H1 (cell line): ENCODE measurements at regions not wholly inside any gene's neighbourhood (a gene's known extent, or its start where the extent isn't known, plus 50 kb on each side); places are given as distances from the start of the nearest gene placed in this dataset.

ENCODE experiments used
- CTCF ChIA-PET: fragments of 300-600 bp; sonication (Branson Sonifier 250); formaldehyde crosslinking; loops from one replicate; lab custom pipeline; 2021; ENCODE audit not compliant: partially characterized antibody; lab: Charles Lee
- POLR2A ChIA-PET: fragments of 300-600 bp; sonication (Branson Sonifier 250); formaldehyde crosslinking; loops from one replicate; lab custom pipeline; 2021; ENCODE audit warnings: inconsistent platforms; ENCODE audit not compliant: partially characterized antibody; lab: Charles Lee
- DNase-seq, 2 experiments: peaks; one replicate each; pipeline versions ENCODE4 v3.0.0 to v3.0.0-alpha.2; 2010 to 2022; ENCODE audit warnings: low spot score in 2 of 2, low read depth in 1 of 2, mixed read lengths in 1 of 2
- FAIRE-seq: peaks from 2 replicates; lab custom pipeline; 2011; peaks lifted over from hg19 to GRCh38; lab: Jason Lieb, UNC
- H2AFZ ChIP-seq: 2 replicates; pipeline ENCODE4 v1.8.1; 2012; ENCODE audit warnings: low read length, inconsistent platforms
- H2AK5ac ChIP-seq: 2 replicates; pipeline ENCODE4 v1.6.1; 2013; ENCODE audit warnings: low read depth, low read length
- H2BK120ac ChIP-seq: replicated peaks from 2 replicates; pipeline ENCODE3; 2013; ENCODE audit warnings: low read depth, low read length, inconsistent platforms
- H2BK12ac ChIP-seq: 2 replicates; pipeline ENCODE4 v1.6.1; 2013; ENCODE audit warnings: low read depth, low read length
- H2BK15ac ChIP-seq: 2 replicates; pipeline ENCODE4 v1.6.1; 2013; ENCODE audit warnings: low read length
- H2BK20ac ChIP-seq: 2 replicates; pipeline ENCODE4 v1.6.1; 2013; ENCODE audit warnings: low read length
- H2BK5ac ChIP-seq: 2 replicates; pipeline ENCODE4 v1.6.1; 2013; ENCODE audit warnings: low read depth, low read length
- H3K14ac ChIP-seq: 2 replicates; pipeline ENCODE4 v1.6.1; 2013; ENCODE audit warnings: inconsistent platforms; ENCODE audit not compliant: insufficient read length
- H3K18ac ChIP-seq: 2 replicates; pipeline ENCODE4 v1.6.1; 2013; ENCODE audit warnings: low read length; ENCODE audit errors: extremely low read depth
- H3K23ac ChIP-seq: 2 replicates; pipeline ENCODE4 v1.6.1; 2013; ENCODE audit warnings: inconsistent platforms; ENCODE audit not compliant: insufficient read length
- H3K23me2 ChIP-seq: 2 replicates; pipeline ENCODE4 v1.6.1; 2013; ENCODE audit warnings: low read depth, low read length
- H3K27ac ChIP-seq: 2 replicates; pipeline ENCODE4 v1.6.1; 2011; ENCODE audit warnings: low read depth, low read length, inconsistent platforms
- H3K27me3 ChIP-seq, 4 experiments: replicated peaks in 1 of 4; 1 replicate in 1 of 4; 2 replicates in 3 of 4; pipeline versions ENCODE4 v1.6.1 to v1.8.1; 2011 to 2013; ENCODE audit warnings: low read length in 3 of 4, mild to moderate bottlenecking in 3 of 4, inconsistent platforms in 2 of 4, mixed read lengths in 2 of 4, moderate library complexity in 1 of 4; ENCODE audit not compliant: control insufficient read depth in 3 of 4, insufficient read depth in 3 of 4; ENCODE audit errors: extremely low read depth in 1 of 4
- H3K36me3 ChIP-seq, 4 experiments: 2 replicates each; pipeline versions ENCODE4 v1.6.1 to v1.8.1; 2011 to 2013; ENCODE audit warnings: mild to moderate bottlenecking in 4 of 4, low read length in 3 of 4, moderate library complexity in 2 of 4, control low read depth in 1 of 4, inconsistent platforms in 1 of 4; ENCODE audit not compliant: insufficient read depth in 4 of 4, control insufficient read depth in 2 of 4
- H3K4ac ChIP-seq: replicated peaks from 2 replicates; pipeline ENCODE3; 2013; ENCODE audit warnings: low read length, low read depth, mixed read lengths, inconsistent platforms; ENCODE audit not compliant: insufficient read length
- H3K4me1 ChIP-seq, 4 experiments: replicated peaks in 1 of 4; 1 replicate in 1 of 4; 2 replicates in 3 of 4; pipeline versions ENCODE4 v1.6.1 to v1.8.1; 2011 to 2013; ENCODE audit warnings: low read length in 3 of 4, inconsistent platforms in 2 of 4, mixed read lengths in 1 of 4; ENCODE audit not compliant: insufficient read depth in 4 of 4, control insufficient read depth in 3 of 4
- H3K4me2 ChIP-seq, 2 experiments: 2 replicates each; pipeline versions ENCODE4 v1.6.1 to v1.8.1; 2011 to 2013; ENCODE audit warnings: low read depth in 2 of 2, low read length in 2 of 2, control low read depth in 1 of 2, inconsistent platforms in 1 of 2, mild to moderate bottlenecking in 1 of 2; ENCODE audit not compliant: insufficient read depth in 1 of 2
- H3K4me3 ChIP-seq, 4 experiments: fragments of 200-600, 300-600 bp in 1 of 4; sonication (generic), shearing (Covaris generic), sonication (Bioruptor Twin) in 1 of 4; 2 replicates each; pipeline versions ENCODE4 v1.5.1 to v1.8.1; 2011 to 2016; ENCODE audit warnings: low read length in 4 of 4, low read depth in 3 of 4, control low read depth in 2 of 4, inconsistent platforms in 2 of 4, mild to moderate bottlenecking in 2 of 4, mixed read lengths in 1 of 4, moderate library complexity in 1 of 4; ENCODE audit not compliant: insufficient read depth in 2 of 4; ENCODE audit errors: extremely low read depth in 1 of 4
- H3K56ac ChIP-seq: replicated peaks from 2 replicates; pipeline ENCODE3; 2013; ENCODE audit warnings: low read depth, mild to moderate bottlenecking, mixed read lengths, low read length, inconsistent platforms; ENCODE audit not compliant: insufficient read length
- H3K79me1 ChIP-seq: 2 replicates; pipeline ENCODE4 v1.6.1; 2013; ENCODE audit warnings: low read depth, low read length, control low read depth
- H3K79me2 ChIP-seq, 2 experiments: 2 replicates each; pipeline versions ENCODE4 v1.6.1 to v1.8.1; 2012 to 2013; ENCODE audit warnings: low read length in 2 of 2, mild to moderate bottlenecking in 2 of 2, inconsistent platforms in 1 of 2; ENCODE audit not compliant: insufficient read depth in 2 of 2, control insufficient read depth in 1 of 2
- H3K9ac ChIP-seq, 4 experiments: replicated peaks in 1 of 4; 1 replicate in 1 of 4; 2 replicates in 3 of 4; pipeline versions ENCODE4 v1.6.1 to v1.8.1; 2011 to 2013; ENCODE audit warnings: low read depth in 3 of 4, low read length in 3 of 4, control low read depth in 2 of 4, mild to moderate bottlenecking in 2 of 4, moderate library complexity in 2 of 4, inconsistent platforms in 1 of 4; ENCODE audit errors: extremely low read depth in 1 of 4
- H3K9me3 ChIP-seq, 2 experiments: 2 replicates each; pipeline versions ENCODE4 v1.6.1 to v1.8.1; 2012 to 2013; ENCODE audit warnings: mild to moderate bottlenecking in 2 of 2, moderate library complexity in 2 of 2, control low read depth in 1 of 2, inconsistent platforms in 1 of 2, low read depth in 1 of 2, low read length in 1 of 2, mixed read lengths in 1 of 2; ENCODE audit not compliant: insufficient read depth in 2 of 2
- H4K20me1 ChIP-seq, 2 experiments: replicated peaks in 1 of 2; 2 replicates each; pipeline versions ENCODE3 to v1.8.1; 2011 to 2013; ENCODE audit warnings: inconsistent platforms in 2 of 2, low read length in 2 of 2, mild to moderate bottlenecking in 1 of 2; ENCODE audit not compliant: insufficient read depth in 2 of 2, control insufficient read depth in 1 of 2
- H4K5ac ChIP-seq: 2 replicates; pipeline ENCODE4 v1.6.1; 2013; ENCODE audit warnings: low read length, low read depth, mixed read lengths, inconsistent platforms; ENCODE audit not compliant: insufficient read length
- H4K8ac ChIP-seq: 2 replicates; pipeline ENCODE4 v1.8.0; 2013; ENCODE audit warnings: mild to moderate bottlenecking, moderate library complexity, low read length, inconsistent platforms; ENCODE audit not compliant: insufficient read depth; ENCODE audit errors: extremely low read depth
- H4K91ac ChIP-seq: replicated peaks from 2 replicates; pipeline ENCODE3; 2013; ENCODE audit warnings: low read length, mixed read lengths, inconsistent platforms; ENCODE audit not compliant: insufficient read length
- ASH2L ChIP-seq: fragments of 200-600, 300-600 bp; sonication (generic); IDR thresholded peaks from one replicate; pipeline ENCODE4 v1.7.1; 2017; ENCODE audit warnings: low read length
- KDM1A ChIP-seq: fragments of 200-600, 300-600 bp; sonication (generic); IDR thresholded peaks from 2 replicates; pipeline ENCODE4 v1.7.1; 2016; ENCODE audit warnings: mild to moderate bottlenecking, low read length, borderline replicate concordance
- SP1 ChIP-seq: IDR thresholded peaks from 2 replicates; pipeline ENCODE4 v1.6.1; 2011; ENCODE audit warnings: low read depth, low read length
- WGBS, 2 experiments: shearing (Covaris generic) in 1 of 2; methylation state at CpG; one replicate each; pipeline versions ENCODE4 v1.1.6 to v1.1.7; 2013 to 2015; ENCODE audit warnings: low lambda C conversion rate in 2 of 2, mixed read lengths in 2 of 2, inconsistent platforms in 1 of 2, low coverage in 1 of 2, missing lambda C conversion rate in 1 of 2; ENCODE audit not compliant: insufficient replicate concordance in 2 of 2, insufficient coverage in 1 of 2, insufficient read length in 1 of 2; ENCODE audit errors: extremely low coverage in 1 of 2, missing lambda C conversion rate in 1 of 2; 5-methylcytosine and 5-hydroxymethylcytosine counted together
- TF ChIP-seq, protein P1 (sequence below): IDR thresholded peaks from 2 replicates; pipeline ENCODE4 v1.6.1; 2012; ENCODE audit warnings: inconsistent platforms

GRCh38 chr7:15749631-15750030 is 63.1 kb upstream of the MEOX2 start:
- H3K27ac ChIP-seq = no peak overlapping the region
- no peak overlapping the region for H2BK15ac ChIP-seq
- no peak overlapping the region for H2BK20ac ChIP-seq
- H2AFZ ChIP-seq = no peak overlapping the region
- DNase-seq (no peak), FAIRE-seq (no peak)
- H4K8ac ChIP-seq = no peak overlapping the region
- no peak overlapping the region for H3K9ac ChIP-seq
- H4K91ac ChIP-seq = no peak overlapping the region
- H3K4ac ChIP-seq = no peak overlapping the region
- no peak overlapping the region for H2BK120ac ChIP-seq
- H3K4me1 ChIP-seq = no peaks in the 10 kb centered on the region
- H2BK5ac ChIP-seq = no peak overlapping the region
- no peaks in the 10 kb centered on the region for H3K79me1 ChIP-seq
- H4K20me1 ChIP-seq = no peaks in the 10 kb centered on the region
- no peak overlapping the region for H3K18ac ChIP-seq
- ChIA-PET CTCF (interaction anchor here (1.6 kb wide), 1 partner anchor 28 kb away, joined by 3 read pairs; no protein-coding TSS in a partner anchor), POLR2A (interaction anchor here (1.4 kb wide), 1 partner anchor 11 kb away, joined by 3 read pairs; no protein-coding TSS in a partner anchor)
- no peak overlapping the region for H3K4me3 ChIP-seq
- no peaks in the 10 kb centered on the region for H3K79me2 ChIP-seq
- H3K56ac ChIP-seq = no peak overlapping the region
- H2AK5ac ChIP-seq = no peak overlapping the region
- H3K9me3 ChIP-seq = no peaks in the 10 kb centered on the region
- no peaks in the 10 kb centered on the region for H3K23me2 ChIP-seq
- H3K23ac ChIP-seq = no peak overlapping the region
- no peaks in the 10 kb centered on the region for H3K36me3 ChIP-seq
- H3K27me3 ChIP-seq = no peaks in the 10 kb centered on the region
- no peak overlapping the region for H3K14ac ChIP-seq
- 78% methylated on average over 3 of the region's 3 CpGs; no CpG with 5 or more reads in 1 of the 2 experiments for WGBS, 2 experiments
- no peak overlapping the region for H3K4me2 ChIP-seq
- H4K5ac ChIP-seq = no peak overlapping the region
- H2BK12ac ChIP-seq = no peak overlapping the region
- no peak for TF ChIP-seq KDM1A
- TF ChIP-seq ASH2L = no peak
- TF ChIP-seq SP1 = no peak
- TF ChIP-seq, protein P1, sequence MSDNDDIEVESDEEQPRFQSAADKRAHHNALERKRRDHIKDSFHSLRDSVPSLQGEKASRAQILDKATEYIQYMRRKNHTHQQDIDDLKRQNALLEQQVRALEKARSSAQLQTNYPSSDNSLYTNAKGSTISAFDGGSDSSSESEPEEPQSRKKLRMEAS = no peak
